GM12878 (cell line): ENCODE measurements at regions not wholly inside any gene's neighbourhood (a gene's known extent, or its start where the extent isn't known, plus 50 kb on each side); places are given as distances from the start of the nearest gene placed in this dataset.

Experiments used
- KDM1A ChIP-seq: fragments of 200-600 bp; sonication (generic); IDR thresholded peaks from 2 replicates; pipeline ENCODE4 v1.6.1; 2016; ENCODE audit warnings: borderline replicate concordance
- RFX5 ChIP-seq: IDR thresholded peaks from 2 replicates; pipeline ENCODE4 v1.6.1; 2011; ENCODE audit warnings: low read depth, low read length, improper control_type of control experiment
- YBX1 ChIP-seq: fragments of 450-650 bp; IDR thresholded peaks from 2 replicates; pipeline ENCODE4 v1.6.1; 2016; ENCODE audit warnings: antibody characterized with exemption
- ZBTB33 ChIP-seq: fragments of 450-650 bp; IDR thresholded peaks from 2 replicates; pipeline ENCODE4 v1.6.1; 2017; ENCODE audit warnings: mild to moderate bottlenecking
- ZNF274 ChIP-seq: IDR thresholded peaks from one replicate; pipeline ENCODE4 v1.8.0; 2011; ENCODE audit not compliant: insufficient read length, insufficient read depth
- TF ChIP-seq, protein P1 (sequence below): IDR thresholded peaks from 2 replicates; pipeline ENCODE4 v1.6.1; 2012; ENCODE audit warnings: mild to moderate bottlenecking, low read depth, low read length

GRCh38 chr6:3939368-3939958 lies 90.3 kb downstream of the FAM50B start:
- TF ChIP-seq KDM1A: no peak
- TF ChIP-seq ZBTB33: no peak
- TF ChIP-seq ZNF274: no peak
- TF ChIP-seq YBX1: no peak
- TF ChIP-seq, protein P1, sequence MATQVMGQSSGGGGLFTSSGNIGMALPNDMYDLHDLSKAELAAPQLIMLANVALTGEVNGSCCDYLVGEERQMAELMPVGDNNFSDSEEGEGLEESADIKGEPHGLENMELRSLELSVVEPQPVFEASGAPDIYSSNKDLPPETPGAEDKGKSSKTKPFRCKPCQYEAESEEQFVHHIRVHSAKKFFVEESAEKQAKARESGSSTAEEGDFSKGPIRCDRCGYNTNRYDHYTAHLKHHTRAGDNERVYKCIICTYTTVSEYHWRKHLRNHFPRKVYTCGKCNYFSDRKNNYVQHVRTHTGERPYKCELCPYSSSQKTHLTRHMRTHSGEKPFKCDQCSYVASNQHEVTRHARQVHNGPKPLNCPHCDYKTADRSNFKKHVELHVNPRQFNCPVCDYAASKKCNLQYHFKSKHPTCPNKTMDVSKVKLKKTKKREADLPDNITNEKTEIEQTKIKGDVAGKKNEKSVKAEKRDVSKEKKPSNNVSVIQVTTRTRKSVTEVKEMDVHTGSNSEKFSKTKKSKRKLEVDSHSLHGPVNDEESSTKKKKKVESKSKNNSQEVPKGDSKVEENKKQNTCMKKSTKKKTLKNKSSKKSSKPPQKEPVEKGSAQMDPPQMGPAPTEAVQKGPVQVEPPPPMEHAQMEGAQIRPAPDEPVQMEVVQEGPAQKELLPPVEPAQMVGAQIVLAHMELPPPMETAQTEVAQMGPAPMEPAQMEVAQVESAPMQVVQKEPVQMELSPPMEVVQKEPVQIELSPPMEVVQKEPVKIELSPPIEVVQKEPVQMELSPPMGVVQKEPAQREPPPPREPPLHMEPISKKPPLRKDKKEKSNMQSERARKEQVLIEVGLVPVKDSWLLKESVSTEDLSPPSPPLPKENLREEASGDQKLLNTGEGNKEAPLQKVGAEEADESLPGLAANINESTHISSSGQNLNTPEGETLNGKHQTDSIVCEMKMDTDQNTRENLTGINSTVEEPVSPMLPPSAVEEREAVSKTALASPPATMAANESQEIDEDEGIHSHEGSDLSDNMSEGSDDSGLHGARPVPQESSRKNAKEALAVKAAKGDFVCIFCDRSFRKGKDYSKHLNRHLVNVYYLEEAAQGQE: no peak
- TF ChIP-seq RFX5: no peak
